Central memory CD8-positive, alpha-beta T cell (primary cell): ENCODE measurements at regions not wholly inside any gene's neighbourhood (a gene's known extent, or its start where the extent isn't known, plus 50 kb on each side); places are given as distances from the start of the nearest gene placed in this dataset.

Experiments
- ATAC-seq: fragments of 150-1000 bp; cut with Tn5 transposase; replicated peaks from 2 replicates; pipeline ENCODE4 v1.10.0; 2022; ENCODE audit warnings: mild to moderate bottlenecking, moderate FRiP score, moderate number of reproducible peaks; ENCODE audit not compliant: poor library complexity, severe bottlenecking; ENCODE audit errors: extremely low read depth
- DNase-seq, 2 donors: peaks; one replicate each; pipeline ENCODE4 v3.0.0; 2021; ENCODE audit warnings: low spot score in 2 of 2
- H3K27ac Mint-ChIP-seq: one replicate; pipeline ENCODE4 v1.8.0; 2022; ENCODE audit warnings: low read depth, mild to moderate bottlenecking, moderate library complexity, mixed read lengths
- H3K27me3 Mint-ChIP-seq: one replicate; pipeline ENCODE4 v1.8.0; 2022; ENCODE audit warnings: mixed read lengths
- H3K36me3 Mint-ChIP-seq: one replicate; pipeline ENCODE4 v1.8.0; 2022; ENCODE audit warnings: mild to moderate bottlenecking, moderate library complexity, mixed read lengths; ENCODE audit not compliant: insufficient read depth
- H3K4me1 Mint-ChIP-seq: one replicate; pipeline ENCODE4 v1.8.0; 2022; ENCODE audit warnings: mixed read lengths
- H3K4me3 Mint-ChIP-seq: one replicate; pipeline ENCODE4 v1.8.0; 2022; ENCODE audit warnings: mild to moderate bottlenecking, moderate library complexity, mixed read lengths
- H3K9me3 Mint-ChIP-seq: one replicate; pipeline ENCODE4 v1.8.0; 2022; ENCODE audit warnings: mixed read lengths

GRCh38 chrX:13266641-13267345, 53.1 kb downstream of the ATXN3L start:
- peaks cover 8% of the 10 kb centered on the region for H3K4me1 Mint-ChIP-seq
- no peaks in the 10 kb centered on the region for H3K27me3 Mint-ChIP-seq
- no peaks in the 10 kb centered on the region for H3K9me3 Mint-ChIP-seq
- no peak overlapping the region for H3K27ac Mint-ChIP-seq
- DNase-seq (no peak), ATAC-seq (no peak)
- H3K36me3 Mint-ChIP-seq = no peaks in the 10 kb centered on the region
- no peak overlapping the region for H3K4me3 Mint-ChIP-seq

DNA sequence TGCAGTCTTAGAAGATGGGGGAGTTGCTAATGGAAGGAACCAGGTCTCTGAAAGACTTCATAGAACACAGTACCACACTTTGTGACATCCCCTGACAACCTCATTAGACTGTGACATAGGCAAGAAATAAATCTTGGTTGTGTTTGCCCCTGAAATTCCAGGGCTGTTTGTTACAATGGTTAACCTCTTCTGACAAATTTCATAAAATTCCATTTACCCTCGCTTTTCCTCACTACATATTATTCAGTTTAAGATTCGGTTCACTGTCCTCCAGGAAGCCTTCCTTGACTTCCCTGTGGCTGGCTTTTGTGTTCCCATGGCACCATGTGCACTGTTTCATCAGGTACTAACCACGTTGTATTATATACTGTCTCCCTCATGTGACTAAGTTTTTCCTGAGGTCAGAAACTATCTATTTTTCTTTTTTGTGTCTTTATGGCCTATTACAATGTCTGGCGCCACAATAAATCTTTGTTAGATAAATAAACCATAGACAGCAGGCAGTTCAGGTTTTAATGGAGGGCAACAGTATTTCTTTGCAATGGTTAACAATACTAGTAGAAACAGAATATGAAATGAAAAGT, 54.2 kb downstream of the ATXN3L start:
- no peak overlapping the region for H3K27ac Mint-ChIP-seq
- DNase-seq = no peak
- H3K4me3 Mint-ChIP-seq = no peak overlapping the region
- no peaks in the 10 kb centered on the region for H3K27me3 Mint-ChIP-seq
- peaks cover 8% of the 10 kb centered on the region for H3K4me1 Mint-ChIP-seq
- H3K36me3 Mint-ChIP-seq = no peaks in the 10 kb centered on the region
- H3K9me3 Mint-ChIP-seq = no peaks in the 10 kb centered on the region
- no peak for ATAC-seq

DNA sequence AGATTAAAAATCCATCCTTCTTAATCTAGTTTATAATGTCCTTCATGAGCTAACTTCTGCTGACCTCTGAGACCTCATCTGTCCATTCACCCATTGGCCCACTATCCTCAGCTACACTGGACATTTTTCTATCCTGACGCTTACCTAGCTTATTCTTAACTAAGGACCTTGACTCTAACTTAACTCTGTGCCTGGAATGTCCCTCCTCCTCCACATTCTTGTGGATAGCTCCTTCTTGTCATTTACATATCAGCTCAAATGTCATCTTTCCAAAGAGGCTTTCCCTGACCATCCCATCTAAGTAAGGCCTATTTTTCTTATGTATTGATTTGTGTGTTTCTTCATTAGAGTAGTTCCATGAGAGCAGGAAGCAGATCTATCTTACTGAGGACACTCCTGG, 54.7 kb downstream of the ATXN3L start:
- Mint-ChIP-seq H3K4me1 (peaks cover 8% of the 10 kb centered on the region), H3K27ac (no peak overlapping the region), H3K36me3 (no peaks in the 10 kb centered on the region), H3K9me3 (no peaks in the 10 kb centered on the region), H3K27me3 (no peaks in the 10 kb centered on the region), H3K4me3 (no peak overlapping the region)
- ATAC-seq (no peak), DNase-seq (no peak)

DNA sequence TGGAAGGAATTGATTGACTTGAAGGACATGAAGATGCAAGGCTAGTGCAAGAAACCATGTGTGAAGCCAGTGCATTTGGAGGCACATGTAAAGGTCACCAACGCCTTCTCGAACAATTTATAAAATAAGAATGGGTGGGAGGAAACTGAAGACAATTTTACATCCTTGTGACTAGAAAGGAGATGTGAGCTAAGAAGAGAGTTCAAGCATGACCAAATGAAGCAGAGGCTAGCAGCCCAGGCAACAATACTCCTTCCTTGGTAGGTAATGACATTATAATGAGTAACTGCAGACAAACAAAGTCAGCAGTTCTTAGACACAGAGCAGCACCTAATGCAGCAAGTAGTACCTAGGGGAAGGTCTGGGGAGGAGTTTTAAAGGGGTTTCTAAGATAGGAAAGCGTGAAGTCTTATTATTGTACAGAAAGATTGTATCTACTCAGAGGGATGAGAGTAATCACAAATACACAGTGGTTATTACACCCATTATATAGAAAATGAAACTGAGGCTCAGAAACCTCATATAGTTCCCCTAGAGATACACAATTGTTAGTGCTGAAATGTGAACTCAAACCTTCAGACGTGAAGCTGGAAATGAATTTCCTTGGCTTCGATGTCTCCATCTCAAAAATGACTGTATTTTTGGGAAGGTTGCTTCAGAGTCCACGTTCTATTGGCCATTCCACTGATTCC, 56.1 kb downstream of the ATXN3L start:
- Mint-ChIP-seq H3K4me1 (peaks cover 8% of the 10 kb centered on the region), H3K27ac (no peak overlapping the region), H3K27me3 (no peaks in the 10 kb centered on the region), H3K36me3 (no peaks in the 10 kb centered on the region), H3K4me3 (no peak overlapping the region), H3K9me3 (no peaks in the 10 kb centered on the region)
- DNase-seq (no peak), ATAC-seq (no peak)

DNA sequence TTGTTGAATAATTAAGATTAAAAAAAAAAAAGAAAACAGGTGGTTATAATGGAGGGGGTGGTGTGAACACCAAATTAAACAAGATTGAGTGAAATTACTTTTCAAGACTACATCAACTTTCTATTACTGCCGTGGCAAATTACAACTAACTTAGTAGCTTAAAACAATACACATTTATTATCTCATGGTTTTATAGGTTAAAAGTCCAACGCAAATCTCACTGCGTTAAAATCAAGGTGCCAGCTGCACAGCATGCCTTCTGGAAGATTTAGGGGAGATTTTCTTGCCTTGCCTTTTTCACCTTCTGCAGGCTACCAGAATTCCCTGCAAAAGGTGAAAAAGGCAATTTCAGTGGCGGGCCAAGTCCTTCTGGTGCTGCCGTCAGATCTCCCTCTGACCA, 58.5 kb downstream of the ATXN3L start:
- Mint-ChIP-seq H3K36me3 (no peaks in the 10 kb centered on the region), H3K4me3 (no peak overlapping the region), H3K27ac (no peak overlapping the region), H3K4me1 (peaks cover 8% of the 10 kb centered on the region), H3K9me3 (no peaks in the 10 kb centered on the region), H3K27me3 (no peaks in the 10 kb centered on the region)
- DNase-seq (no peak), ATAC-seq (no peak)

DNA sequence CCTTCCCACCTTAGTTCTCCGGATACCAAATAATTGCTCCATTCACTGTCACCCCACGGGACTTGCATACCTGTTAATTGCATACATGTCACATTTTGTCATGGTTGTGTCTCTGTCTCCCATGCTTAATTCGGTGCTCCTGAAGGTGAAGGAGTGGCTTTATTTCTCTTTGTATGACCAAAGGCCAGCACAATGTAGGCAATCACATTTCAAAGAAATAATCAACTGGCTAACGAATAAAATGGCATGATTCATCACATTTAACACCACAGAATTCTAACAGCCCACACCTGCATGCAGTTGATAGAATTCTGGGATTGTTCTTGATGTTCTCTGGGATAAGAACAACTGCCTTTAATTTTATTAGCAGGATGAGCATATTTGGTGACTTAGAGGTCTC, 59.3 kb downstream of the ATXN3L start:
- peaks cover 8% of the 10 kb centered on the region for H3K4me1 Mint-ChIP-seq
- ATAC-seq = no peak

GRCh38 chrX:13258725-13259124, 61.1 kb downstream of the ATXN3L start:
- no peak overlapping the region for H3K4me3 Mint-ChIP-seq
- peaks cover 20% of the 10 kb centered on the region for H3K4me1 Mint-ChIP-seq
- no peaks in the 10 kb centered on the region for H3K36me3 Mint-ChIP-seq
- ATAC-seq (no peak), DNase-seq (no peak)
- H3K9me3 Mint-ChIP-seq = no peaks in the 10 kb centered on the region
- no peak overlapping the region for H3K27ac Mint-ChIP-seq
- H3K27me3 Mint-ChIP-seq = no peaks in the 10 kb centered on the region

More for the DNA sequence above, 59.3 kb downstream of the ATXN3L start:
- H3K4me3 Mint-ChIP-seq = no peak overlapping the region
- DNase-seq = no peak
- H3K27ac Mint-ChIP-seq = no peak overlapping the region
- no peaks in the 10 kb centered on the region for H3K27me3 Mint-ChIP-seq
- H3K9me3 Mint-ChIP-seq = no peaks in the 10 kb centered on the region
- H3K36me3 Mint-ChIP-seq = no peaks in the 10 kb centered on the region

GRCh38 chrX:13258052-13258444, 61.8 kb downstream of the ATXN3L start:
- Mint-ChIP-seq H3K4me1 (peaks cover 21% of the 10 kb centered on the region), H3K36me3 (no peaks in the 10 kb centered on the region), H3K27me3 (no peaks in the 10 kb centered on the region), H3K27ac (no peak overlapping the region), H3K9me3 (no peaks in the 10 kb centered on the region), H3K4me3 (no peak overlapping the region)
- no peak for DNase-seq
- no peak for ATAC-seq

DNA sequence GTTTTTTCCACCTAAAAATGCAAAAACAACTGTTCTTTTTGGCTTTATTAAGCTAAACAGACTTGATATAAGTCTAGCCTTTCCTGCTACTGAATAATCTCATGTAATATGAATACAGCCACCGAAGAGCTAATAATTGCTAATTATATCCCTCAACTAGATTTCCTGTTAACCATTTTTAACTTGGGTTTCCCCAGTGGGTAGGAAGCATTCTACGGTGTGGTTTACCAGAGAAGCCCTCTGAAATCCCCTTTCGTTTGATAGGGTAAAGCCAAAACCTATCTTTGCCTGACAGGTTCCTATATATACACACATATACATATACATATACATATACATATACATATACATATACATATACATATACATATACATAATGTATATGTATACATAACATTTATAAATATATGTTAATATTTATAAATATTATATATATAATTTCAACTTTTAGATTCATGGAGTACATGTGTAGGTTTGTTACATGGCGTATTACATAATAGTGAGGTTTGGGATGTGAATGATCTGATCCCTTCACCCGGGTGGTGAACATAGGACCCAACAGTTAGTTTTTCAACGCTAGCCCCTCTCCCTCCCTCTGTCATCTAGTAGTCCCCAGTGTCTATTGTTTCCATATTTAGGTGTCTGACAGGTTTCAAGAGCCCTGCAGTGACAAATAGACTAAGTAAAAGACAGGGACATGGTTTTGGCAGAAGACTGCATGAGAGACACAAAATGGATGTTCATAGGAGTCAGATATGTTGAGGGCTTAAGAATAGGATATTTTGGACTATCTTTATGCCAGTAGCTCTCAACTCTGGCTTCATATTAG, 62.4 kb downstream of the ATXN3L start:
- H3K4me1 Mint-ChIP-seq = peaks cover 21% of the 10 kb centered on the region
- no peaks in the 10 kb centered on the region for H3K27me3 Mint-ChIP-seq
- ATAC-seq = peak; percentile 43
- no peaks in the 10 kb centered on the region for H3K36me3 Mint-ChIP-seq
- DNase-seq = no peak
- no peak overlapping the region for H3K27ac Mint-ChIP-seq
- H3K9me3 Mint-ChIP-seq = no peaks in the 10 kb centered on the region
- H3K4me3 Mint-ChIP-seq = no peak overlapping the region

DNA sequence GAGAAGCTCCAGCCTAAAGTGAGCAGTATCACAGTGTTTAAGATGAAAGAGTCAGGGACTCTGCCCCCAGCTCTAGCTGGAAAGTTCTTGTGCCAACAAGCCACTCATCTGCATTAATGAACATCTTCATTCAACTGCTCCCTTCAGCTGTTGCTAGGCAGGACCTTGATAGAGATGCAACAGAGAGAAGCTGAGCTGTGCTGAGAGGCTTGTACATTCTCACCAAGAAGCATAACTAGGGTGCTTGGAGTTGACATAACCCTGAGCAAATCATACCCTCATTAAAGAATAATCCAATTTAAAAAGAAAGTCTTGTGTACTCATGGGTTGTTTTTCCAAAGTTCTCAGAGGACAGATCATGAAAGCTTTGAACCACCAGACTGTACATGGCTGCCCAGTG, 63.2 kb downstream of the ATXN3L start:
- no peak overlapping the region for H3K4me3 Mint-ChIP-seq
- H3K27ac Mint-ChIP-seq = no peak overlapping the region
- DNase-seq (no peak), ATAC-seq (no peak)
- H3K4me1 Mint-ChIP-seq = peaks cover 21% of the 10 kb centered on the region
- no peaks in the 10 kb centered on the region for H3K36me3 Mint-ChIP-seq
- no peaks in the 10 kb centered on the region for H3K27me3 Mint-ChIP-seq
- H3K9me3 Mint-ChIP-seq = no peaks in the 10 kb centered on the region

GRCh38 chrX:13254870-13255269, 65.0 kb downstream of the ATXN3L start:
- H3K36me3 Mint-ChIP-seq = no peaks in the 10 kb centered on the region
- no peak overlapping the region for H3K27ac Mint-ChIP-seq
- H3K27me3 Mint-ChIP-seq = no peaks in the 10 kb centered on the region
- H3K4me1 Mint-ChIP-seq = peaks cover 21% of the 10 kb centered on the region
- no peaks in the 10 kb centered on the region for H3K9me3 Mint-ChIP-seq
- DNase-seq (no peak), ATAC-seq (no peak)
- H3K4me3 Mint-ChIP-seq = no peak overlapping the region

GRCh38 chrX:13254076-13254785, 65.6 kb downstream of the ATXN3L start:
- ATAC-seq = no peak
- Mint-ChIP-seq H3K4me1 (peaks cover 21% of the 10 kb centered on the region), H3K27ac (no peak overlapping the region), H3K27me3 (no peaks in the 10 kb centered on the region), H3K9me3 (no peaks in the 10 kb centered on the region), H3K36me3 (no peaks in the 10 kb centered on the region), H3K4me3 (no peak overlapping the region)
- no peak for DNase-seq
